Naive thymus-derived CD4-positive, alpha-beta T cell (primary cell): ENCODE measurements at regions not wholly inside any gene's neighbourhood (a gene's known extent, or its start where the extent isn't known, plus 50 kb on each side); places are given as distances from the start of the nearest gene placed in this dataset.

Experiments
- ATAC-seq: fragments of 150-1000 bp; cut with Tn5 transposase; 2 replicates; pipeline ENCODE4 v1.10.0; 2021; ENCODE audit warnings: mild to moderate bottlenecking, moderate library complexity
- CTCF ChIA-PET: fragments of 350-600 bp; sonication (Branson Sonifier 250); formaldehyde crosslinking; loops from one replicate; lab custom pipeline; 2021; ENCODE audit warnings: antibody characterized with exemption; lab: Charles Lee
- POLR2A ChIA-PET: fragments of 350-600 bp; sonication (Branson Sonifier 250); formaldehyde crosslinking; loops from one replicate; lab custom pipeline; 2021; ENCODE audit warnings: antibody characterized with exemption, inconsistent platforms; lab: Charles Lee
- DNase-seq, 9 donors: peaks; one replicate each; pipeline versions ENCODE4 v3.0.0 to v3.0.0-alpha.2; 2020 to 2022; ENCODE audit warnings: mixed read lengths in 1 of 9
- H3K27ac ChIP-seq: one replicate; pipeline ENCODE4 v1.7.0; 2013; ENCODE audit warnings: mild to moderate bottlenecking, low read depth, low read length, moderate library complexity
- H3K27me3 ChIP-seq, 2 donors: one replicate each; pipeline ENCODE4 v1.7.0; 2013; ENCODE audit warnings: low read length in 2 of 2, mild to moderate bottlenecking in 2 of 2, moderate library complexity in 2 of 2; ENCODE audit not compliant: control insufficient read depth in 2 of 2, insufficient read depth in 2 of 2
- H3K36me3 ChIP-seq, 3 experiments: 1 replicate in 2 of 3; 2 replicates in 1 of 3; pipeline ENCODE4 v1.7.0; 2013; ENCODE audit warnings: low read length in 3 of 3, mild to moderate bottlenecking in 3 of 3, moderate library complexity in 1 of 3; ENCODE audit not compliant: insufficient read depth in 3 of 3, control insufficient read depth in 2 of 3
- H3K4me1 ChIP-seq, 2 donors: one replicate each; pipeline ENCODE4 v1.7.0; 2013; ENCODE audit warnings: low read length in 2 of 2, mild to moderate bottlenecking in 2 of 2, moderate library complexity in 1 of 2; ENCODE audit not compliant: control insufficient read depth in 2 of 2, insufficient read depth in 2 of 2
- H3K4me3 ChIP-seq: 2 replicates; pipeline ENCODE4 v1.7.0; 2013; ENCODE audit warnings: mild to moderate bottlenecking, low read length
- H3K9me3 ChIP-seq, 3 experiments: 1 replicate in 2 of 3; 2 replicates in 1 of 3; pipeline ENCODE4 v1.7.0; 2013; ENCODE audit warnings: low read length in 3 of 3; ENCODE audit not compliant: control insufficient read depth in 2 of 3
- H3K27ac Mint-ChIP-seq, 9 donors: one replicate each; pipeline ENCODE4 v1.8.0; 2020 to 2022; ENCODE audit warnings: mixed read lengths in 9 of 9, mild to moderate bottlenecking in 8 of 9, moderate library complexity in 5 of 9, inconsistent platforms in 2 of 9
- H3K27me3 Mint-ChIP-seq, 5 donors: one replicate each; pipeline ENCODE4 v1.8.0; 2021 to 2022; ENCODE audit warnings: mixed read lengths in 5 of 5, mild to moderate bottlenecking in 1 of 5
- H3K36me3 Mint-ChIP-seq, 5 donors: one replicate each; pipeline ENCODE4 v1.8.0; 2020 to 2022; ENCODE audit warnings: mixed read lengths in 5 of 5, mild to moderate bottlenecking in 3 of 5, inconsistent platforms in 1 of 5
- H3K4me1 Mint-ChIP-seq, 7 donors: one replicate each; pipeline ENCODE4 v1.8.0; 2020 to 2022; ENCODE audit warnings: mixed read lengths in 7 of 7, mild to moderate bottlenecking in 3 of 7, inconsistent platforms in 1 of 7
- H3K4me3 Mint-ChIP-seq, 10 donors: one replicate each; pipeline ENCODE4 v1.8.0; 2020 to 2022; ENCODE audit warnings: mild to moderate bottlenecking in 10 of 10, mixed read lengths in 10 of 10, moderate library complexity in 6 of 10, inconsistent platforms in 2 of 10
- H3K9me3 Mint-ChIP-seq, 11 donors: one replicate each; pipeline ENCODE4 v1.8.0; 2020 to 2022; ENCODE audit warnings: mixed read lengths in 11 of 11, mild to moderate bottlenecking in 4 of 11, inconsistent platforms in 1 of 11, moderate library complexity in 1 of 11
- intact Hi-C, 2 donors: fragments of 100-400 bp; cut with micrococcal nuclease; formaldehyde crosslinking; loops; one replicate each; pipeline ENCODE4 v1.15.1; 2023

DNA sequence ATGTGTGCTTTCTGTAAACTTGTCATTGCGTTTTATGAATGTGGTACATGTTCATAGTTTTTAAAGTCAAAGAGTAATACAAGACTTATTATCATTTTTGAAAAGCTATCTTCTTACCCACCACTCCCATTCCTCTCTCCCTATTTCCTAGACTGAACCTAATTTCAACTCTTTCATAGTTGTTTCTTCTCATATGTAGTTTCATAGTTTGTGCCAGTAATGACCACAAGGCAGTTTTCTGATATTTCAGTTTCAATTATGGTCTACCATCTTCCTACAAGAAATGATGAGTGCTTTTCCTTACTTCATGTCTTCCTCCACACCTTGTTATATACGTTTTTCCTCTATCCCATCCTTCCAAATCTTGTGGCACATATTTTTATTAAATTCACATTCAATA is 445.0 kb upstream of the GOLIM4 start:
- H3K4me1 Mint-ChIP-seq: no peaks in the 10 kb centered on the region
- H3K36me3 ChIP-seq: no peaks in the 10 kb centered on the region
- no peaks in the 10 kb centered on the region for H3K27me3 ChIP-seq
- H3K4me3 Mint-ChIP-seq: no peak overlapping the region
- H3K36me3 Mint-ChIP-seq: no peaks in the 10 kb centered on the region
- H3K27ac Mint-ChIP-seq: no peak overlapping the region
- H3K27me3 Mint-ChIP-seq: no peaks in the 10 kb centered on the region
- ATAC-seq (no peak), DNase-seq (no peak)
- no peaks in the 10 kb centered on the region for H3K4me1 ChIP-seq
- CTCF ChIA-PET: no interaction called here
- POLR2A ChIA-PET: no interaction called here
- intact Hi-C loops: no loop called here
- H3K27ac ChIP-seq: no peak overlapping the region
- H3K9me3 Mint-ChIP-seq: peaks cover 0 to 12% (median 0%) of the 10 kb centered on the region in 11 donors
- H3K9me3 ChIP-seq: no peaks in the 10 kb centered on the region
- no peak overlapping the region for H3K4me3 ChIP-seq

DNA sequence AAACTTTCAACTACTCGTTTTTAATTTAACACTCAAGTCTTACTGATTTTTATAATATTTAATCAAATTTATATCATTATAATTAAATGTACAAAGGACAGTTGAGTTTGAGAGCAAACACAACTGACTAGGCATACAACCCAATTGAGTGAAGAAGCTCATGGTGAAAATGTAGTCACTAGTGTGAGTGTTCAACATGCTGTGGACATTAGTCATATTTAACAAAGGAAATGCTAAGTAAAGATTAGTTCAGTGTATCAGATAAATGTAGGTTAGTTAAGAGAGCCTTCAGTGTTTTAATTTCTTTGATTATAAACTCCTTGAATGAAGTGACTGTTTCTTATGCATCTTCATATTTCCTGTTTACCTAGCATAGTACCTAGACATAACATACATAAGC is 444.2 kb upstream of the GOLIM4 start:
- Mint-ChIP-seq H3K27me3 (no peaks in the 10 kb centered on the region), H3K4me3 (no peak overlapping the region), H3K36me3 (no peaks in the 10 kb centered on the region), H3K9me3 (peaks cover 0 to 12% (median 0%) of the 10 kb centered on the region in 11 donors), H3K27ac (no peak overlapping the region), H3K4me1 (no peaks in the 10 kb centered on the region)
- Histone ChIP-seq H3K36me3 (no peaks in the 10 kb centered on the region), H3K27ac (no peak overlapping the region), H3K9me3 (no peaks in the 10 kb centered on the region), H3K4me3 (no peak overlapping the region), H3K27me3 (no peaks in the 10 kb centered on the region), H3K4me1 (no peaks in the 10 kb centered on the region)
- no peak for ATAC-seq
- POLR2A ChIA-PET: no interaction called here
- CTCF ChIA-PET: no interaction called here
- DNase-seq: no peak
- intact Hi-C loops: no loop called here

- Histone ChIP-seq H3K36me3 (no peaks in the 10 kb centered on the region), H3K4me3 (no peak overlapping the region), H3K9me3 (no peaks in the 10 kb centered on the region), H3K4me1 (no peaks in the 10 kb centered on the region), H3K27me3 (no peaks in the 10 kb centered on the region), H3K27ac (no peak overlapping the region)
- no peak overlapping the region for H3K27ac Mint-ChIP-seq
- no peak for DNase-seq
- no peaks in the 10 kb centered on the region for H3K27me3 Mint-ChIP-seq
- ChIA-PET CTCF (no interaction called here), POLR2A (no interaction called here)
- no peaks in the 10 kb centered on the region for H3K4me1 Mint-ChIP-seq
- no peak overlapping the region for H3K4me3 Mint-ChIP-seq
- H3K9me3 Mint-ChIP-seq: peaks cover 0 to 5% (median 0%) of the 10 kb centered on the region in 11 donors
- intact Hi-C loops: no loop called here
- no peaks in the 10 kb centered on the region for H3K36me3 Mint-ChIP-seq
- no peak for ATAC-seq
Observed at GRCh38 chr3:168534761-168535160, 439.0 kb upstream of the GOLIM4 start.

DNA sequence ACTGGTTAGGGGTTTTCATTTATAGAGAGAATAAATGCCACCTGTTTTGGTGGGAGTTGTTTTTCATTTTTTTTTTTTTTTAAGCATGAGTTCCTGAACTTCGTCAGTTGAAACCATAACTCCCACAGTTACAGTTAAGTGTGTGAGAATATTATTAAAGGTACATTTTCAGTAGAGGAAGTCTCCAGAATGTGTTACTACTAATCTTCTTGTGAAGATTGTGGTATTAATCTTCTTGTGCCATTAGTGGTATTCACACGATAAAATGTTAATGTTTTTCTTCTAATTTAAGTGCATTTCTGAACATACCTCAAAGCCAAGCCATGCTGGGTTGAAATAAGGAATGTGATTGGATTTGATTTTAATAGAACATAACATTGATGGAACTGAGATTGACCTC is 437.9 kb upstream of the GOLIM4 start:
- Histone ChIP-seq H3K27ac (no peak overlapping the region), H3K36me3 (no peaks in the 10 kb centered on the region), H3K4me1 (no peaks in the 10 kb centered on the region), H3K27me3 (no peaks in the 10 kb centered on the region), H3K4me3 (no peak overlapping the region), H3K9me3 (no peaks in the 10 kb centered on the region)
- no peak overlapping the region for H3K27ac Mint-ChIP-seq
- no peak for DNase-seq
- peaks cover 0 to 9% (median 0%) of the 10 kb centered on the region in 11 donors for H3K9me3 Mint-ChIP-seq
- H3K4me1 Mint-ChIP-seq: no peaks in the 10 kb centered on the region
- CTCF ChIA-PET: no interaction called here
- no peak for ATAC-seq
- intact Hi-C loops: no loop called here
- peaks cover 0 to 4% (median 0%) of the 10 kb centered on the region in 5 donors for H3K27me3 Mint-ChIP-seq
- H3K4me3 Mint-ChIP-seq: no peak overlapping the region
- no peaks in the 10 kb centered on the region for H3K36me3 Mint-ChIP-seq
- POLR2A ChIA-PET: no interaction called here

- H3K27ac ChIP-seq: no peak overlapping the region
- no peak for ATAC-seq
- no peaks in the 10 kb centered on the region for H3K9me3 ChIP-seq
- H3K27me3 ChIP-seq: no peaks in the 10 kb centered on the region
- Mint-ChIP-seq H3K4me1 (peaks cover 0 to 2% (median 0%) of the 10 kb centered on the region in 7 donors), H3K36me3 (no peaks in the 10 kb centered on the region), H3K9me3 (peaks cover 0 to 9% (median 0%) of the 10 kb centered on the region in 11 donors), H3K4me3 (no peak overlapping the region), H3K27ac (no peak overlapping the region), H3K27me3 (peaks cover 0 to 4% (median 0%) of the 10 kb centered on the region in 5 donors)
- no peaks in the 10 kb centered on the region for H3K36me3 ChIP-seq
- H3K4me1 ChIP-seq: no peaks in the 10 kb centered on the region
- no peak overlapping the region for H3K4me3 ChIP-seq
- DNase-seq: no peak
- intact Hi-C loops: no loop called here
- POLR2A ChIA-PET: no interaction called here
- CTCF ChIA-PET: no interaction called here
Observed at GRCh38 chr3:168532135-168532534, 436.4 kb upstream of the GOLIM4 start.

GRCh38 chr3:168531116-168531515 is 435.4 kb upstream of the GOLIM4 start:
- Mint-ChIP-seq H3K4me3 (no peak overlapping the region), H3K36me3 (no peaks in the 10 kb centered on the region), H3K27ac (no peak overlapping the region), H3K27me3 (peaks cover 0 to 4% (median 0%) of the 10 kb centered on the region in 5 donors), H3K4me1 (peaks cover 0 to 2% (median 0%) of the 10 kb centered on the region in 7 donors), H3K9me3 (peaks cover 0 to 9% (median 0%) of the 10 kb centered on the region in 11 donors)
- Histone ChIP-seq H3K4me3 (no peak overlapping the region), H3K9me3 (no peaks in the 10 kb centered on the region), H3K27ac (no peak overlapping the region), H3K4me1 (no peaks in the 10 kb centered on the region), H3K36me3 (no peaks in the 10 kb centered on the region), H3K27me3 (no peaks in the 10 kb centered on the region)
- intact Hi-C loops: no loop called here
- ChIA-PET CTCF (no interaction called here), POLR2A (no interaction called here)
- ATAC-seq (no peak), DNase-seq (no peak)

DNA sequence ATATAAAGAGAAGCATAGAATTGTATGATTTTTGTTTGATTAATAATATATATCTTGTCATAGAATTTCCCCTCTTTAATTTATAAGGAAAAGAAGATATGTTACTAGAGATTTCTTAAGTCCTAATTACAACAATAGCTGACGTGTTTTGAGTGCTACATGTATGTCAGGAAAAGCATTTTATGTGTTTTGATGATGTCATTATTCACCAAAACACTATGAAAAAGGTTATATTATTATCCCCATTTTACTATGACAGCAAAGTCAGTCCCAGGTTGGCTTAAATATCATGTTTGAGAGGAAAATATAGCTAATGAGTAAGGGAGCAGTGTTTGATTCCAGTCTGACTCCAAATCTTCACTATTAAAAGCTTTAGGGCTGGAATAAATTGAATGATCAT is 428.4 kb upstream of the GOLIM4 start:
- intact Hi-C loops: no loop called here
- no peak overlapping the region for H3K4me3 ChIP-seq
- no peak overlapping the region for H3K4me3 Mint-ChIP-seq
- DNase-seq (no peak), ATAC-seq (no peak)
- no peaks in the 10 kb centered on the region for H3K27me3 ChIP-seq
- POLR2A ChIA-PET: no interaction called here
- no peaks in the 10 kb centered on the region for H3K27me3 Mint-ChIP-seq
- peaks cover 0 to 2% (median 0%) of the 10 kb centered on the region in 7 donors for H3K4me1 Mint-ChIP-seq
- no peaks in the 10 kb centered on the region for H3K36me3 Mint-ChIP-seq
- H3K27ac Mint-ChIP-seq: no peak overlapping the region
- H3K36me3 ChIP-seq: no peaks in the 10 kb centered on the region
- CTCF ChIA-PET: no interaction called here
- no peak overlapping the region for H3K27ac ChIP-seq
- H3K9me3 Mint-ChIP-seq: peaks cover 0 to 7% (median 0%) of the 10 kb centered on the region in 11 donors
- H3K9me3 ChIP-seq: no peaks in the 10 kb centered on the region
- H3K4me1 ChIP-seq: no peaks in the 10 kb centered on the region
